Fibroblast of the aortic adventitia (primary cell): ENCODE measurements at regions not wholly inside any gene's neighbourhood (a gene's known extent, or its start where the extent isn't known, plus 50 kb on each side); places are given as distances from the start of the nearest gene placed in this dataset.

Source experiments
- DNase-seq: peaks from one replicate; pipeline ENCODE4 v3.0.0-alpha.2; 2010; ENCODE audit warnings: low read depth
- H3K4me3 ChIP-seq: 2 replicates; pipeline ENCODE4 v1.5.1; 2011; ENCODE audit warnings: low read depth, mild to moderate bottlenecking, control low read depth, low read length, moderate library complexity
- CTCF ChIP-seq: IDR thresholded peaks from 2 replicates; pipeline ENCODE4 v1.5.1; 2011; ENCODE audit warnings: mild to moderate bottlenecking, low read length, control low read depth, inconsistent platforms; ENCODE audit not compliant: insufficient read depth

GRCh38 chr13:63090524-63090923, 1674.9 kb upstream of the PCDH20 start:
- TF ChIP-seq CTCF, result no peak
- no peak overlapping the region for H3K4me3 ChIP-seq
- DNase-seq, result no peak

- no peak for TF ChIP-seq CTCF
- H3K4me3 ChIP-seq, result no peak overlapping the region
- DNase-seq, result peak; percentile 1
These were observed 1672.6 kb upstream of the PCDH20 start for GRCh38 chr13:63088226-63088625.

GRCh38 chr13:63086286-63086685, 1670.6 kb upstream of the PCDH20 start:
- H3K4me3 ChIP-seq, result no peak overlapping the region
- DNase-seq, result no peak
- no peak for TF ChIP-seq CTCF

- DNase-seq, result no peak
- TF ChIP-seq CTCF, result no peak
- no peak overlapping the region for H3K4me3 ChIP-seq
These were observed 1670.2 kb upstream of the PCDH20 start for GRCh38 chr13:63085851-63086250.

GRCh38 chr13:63081400-63082014, 1665.9 kb upstream of the PCDH20 start:
- H3K4me3 ChIP-seq, result no peak overlapping the region
- no peak for DNase-seq
- no peak for TF ChIP-seq CTCF

GRCh38 chr13:63075126-63075525, 1659.5 kb upstream of the PCDH20 start:
- no peak overlapping the region for H3K4me3 ChIP-seq
- no peak for TF ChIP-seq CTCF
- DNase-seq, result no peak

- DNase-seq, result no peak
- no peak overlapping the region for H3K4me3 ChIP-seq
- no peak for TF ChIP-seq CTCF
These were observed 1634.6 kb upstream of the PCDH20 start for GRCh38 chr13:63050287-63050686.
